Cardiac muscle cell (in vitro differentiated cells and primary cell): ENCODE measurements at regions not wholly inside any gene's neighbourhood (a gene's known extent, or its start where the extent isn't known, plus 50 kb on each side); places are given as distances from the start of the nearest gene placed in this dataset.

Experiments
- DNase-seq, 2 donors: peaks; one replicate each; pipeline versions ENCODE4 v3.0.0 to v3.0.0-alpha.2; 2010 to 2017; ENCODE audit warnings: low read depth in 1 of 2, low spot score in 1 of 2
- H3K27ac ChIP-seq: fragments of 200-600 bp; sonication (generic); 2 replicates; pipeline ENCODE4 v1.5.1; 2016
- H3K27me3 ChIP-seq: fragments of 200-600 bp; sonication (generic); 2 replicates; pipeline ENCODE4 v1.6.0; 2016; ENCODE audit warnings: control low read depth
- H3K36me3 ChIP-seq: fragments of 200-600 bp; sonication (generic); 2 replicates; pipeline ENCODE4 v1.5.1; 2016; ENCODE audit warnings: control low read depth
- H3K4me1 ChIP-seq: fragments of 200-600 bp; sonication (generic); 2 replicates; pipeline ENCODE4 v1.8.1; 2017; ENCODE audit warnings: low read depth, mild to moderate bottlenecking, mixed run types
- H3K4me3 ChIP-seq: fragments of 200-600 bp; sonication (generic); 2 replicates; pipeline ENCODE4 v1.5.1; 2016; ENCODE audit warnings: mild to moderate bottlenecking
- H3K9me3 ChIP-seq: fragments of 200-600 bp; sonication (generic); 2 replicates; pipeline ENCODE4 v1.5.1; 2017; ENCODE audit warnings: low read depth, mild to moderate bottlenecking, control low read depth
- TF ChIP-seq, protein P1 (sequence below): IDR thresholded peaks from 2 replicates; pipeline ENCODE4 v1.5.1; 2012; ENCODE audit warnings: low read depth, mild to moderate bottlenecking, low read length

DNA sequence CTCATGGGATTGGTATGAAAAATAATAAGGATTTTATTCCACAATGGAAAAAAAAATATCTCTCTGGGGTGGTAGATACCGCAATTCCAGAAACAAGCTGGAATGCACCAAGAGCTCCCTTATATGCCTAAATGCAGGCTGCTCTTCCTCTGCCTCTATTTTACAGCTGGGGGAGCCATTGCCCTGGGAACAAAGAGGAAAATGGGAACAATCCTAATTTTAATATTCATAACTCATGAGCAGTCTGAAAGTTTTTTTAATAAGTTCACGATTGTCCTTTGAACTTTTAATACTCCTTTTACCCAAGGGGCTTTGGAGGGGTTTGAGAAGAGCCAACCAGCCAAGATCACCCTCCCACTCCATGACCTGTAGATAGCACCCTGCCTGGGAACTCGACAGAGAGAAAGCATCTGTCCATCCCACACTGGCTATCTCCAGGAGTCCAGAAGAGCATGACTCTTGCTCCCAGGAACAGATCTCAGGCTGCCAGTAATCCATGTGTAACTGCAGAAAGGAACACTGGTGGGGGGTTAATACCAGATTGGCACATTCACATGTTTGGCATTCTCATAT lies 74.7 kb downstream of the CD83 start:
- peak in 1 of 2 donors; percentile 24 for DNase-seq
- H3K27me3 ChIP-seq, result no peaks in the 10 kb centered on the region
- no peaks in the 10 kb centered on the region for H3K4me1 ChIP-seq
- no peak overlapping the region for H3K4me3 ChIP-seq
- H3K9me3 ChIP-seq, result no peaks in the 10 kb centered on the region
- TF ChIP-seq, protein P1, sequence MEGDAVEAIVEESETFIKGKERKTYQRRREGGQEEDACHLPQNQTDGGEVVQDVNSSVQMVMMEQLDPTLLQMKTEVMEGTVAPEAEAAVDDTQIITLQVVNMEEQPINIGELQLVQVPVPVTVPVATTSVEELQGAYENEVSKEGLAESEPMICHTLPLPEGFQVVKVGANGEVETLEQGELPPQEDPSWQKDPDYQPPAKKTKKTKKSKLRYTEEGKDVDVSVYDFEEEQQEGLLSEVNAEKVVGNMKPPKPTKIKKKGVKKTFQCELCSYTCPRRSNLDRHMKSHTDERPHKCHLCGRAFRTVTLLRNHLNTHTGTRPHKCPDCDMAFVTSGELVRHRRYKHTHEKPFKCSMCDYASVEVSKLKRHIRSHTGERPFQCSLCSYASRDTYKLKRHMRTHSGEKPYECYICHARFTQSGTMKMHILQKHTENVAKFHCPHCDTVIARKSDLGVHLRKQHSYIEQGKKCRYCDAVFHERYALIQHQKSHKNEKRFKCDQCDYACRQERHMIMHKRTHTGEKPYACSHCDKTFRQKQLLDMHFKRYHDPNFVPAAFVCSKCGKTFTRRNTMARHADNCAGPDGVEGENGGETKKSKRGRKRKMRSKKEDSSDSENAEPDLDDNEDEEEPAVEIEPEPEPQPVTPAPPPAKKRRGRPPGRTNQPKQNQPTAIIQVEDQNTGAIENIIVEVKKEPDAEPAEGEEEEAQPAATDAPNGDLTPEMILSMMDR, result peak; percentile 24
- no peak overlapping the region for H3K27ac ChIP-seq
- no peaks in the 10 kb centered on the region for H3K36me3 ChIP-seq

DNA sequence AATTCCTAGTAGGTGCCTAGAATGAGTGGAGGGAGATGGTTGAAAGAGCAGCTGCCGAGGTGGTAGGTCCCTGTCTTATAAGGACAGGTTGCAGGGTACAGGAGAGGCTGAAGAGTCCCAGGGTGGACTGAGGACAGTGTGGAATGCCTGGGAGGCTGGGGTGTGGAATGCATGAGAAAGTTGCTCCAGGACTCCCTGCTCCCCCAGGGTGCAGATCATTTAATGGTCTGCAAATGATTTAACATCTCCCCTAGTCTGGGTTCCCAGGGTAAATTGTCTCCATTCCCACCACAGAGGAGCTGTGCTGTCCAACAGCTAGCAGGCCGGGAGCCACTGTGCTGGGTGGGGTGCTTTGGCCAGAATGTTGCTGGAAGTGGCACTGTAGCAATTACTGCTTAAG lies 76.0 kb downstream of the CD83 start:
- TF ChIP-seq, protein P1, result no peak
- Histone ChIP-seq H3K27ac (no peak overlapping the region), H3K27me3 (no peaks in the 10 kb centered on the region), H3K4me3 (no peak overlapping the region), H3K4me1 (no peaks in the 10 kb centered on the region), H3K36me3 (no peaks in the 10 kb centered on the region), H3K9me3 (no peaks in the 10 kb centered on the region)
- DNase-seq, result no peak

DNA sequence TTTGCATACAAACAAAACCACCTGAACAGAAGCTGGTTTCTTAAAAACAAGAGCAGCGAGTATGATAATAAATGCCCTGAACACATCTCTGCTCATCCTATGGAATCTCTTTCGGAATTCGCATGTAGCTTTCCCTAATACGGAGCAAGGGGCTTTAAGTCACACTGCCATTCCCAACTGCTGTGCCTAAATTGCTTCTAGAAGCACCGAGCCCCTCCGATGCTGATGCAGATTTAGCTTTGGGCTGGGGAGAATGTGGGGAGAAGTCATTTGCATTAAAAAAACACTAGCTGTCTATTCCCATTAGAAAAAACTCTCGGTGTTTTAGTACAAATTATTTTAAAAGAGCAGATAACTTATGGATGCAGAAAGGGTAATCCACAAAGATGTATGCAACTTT lies 76.9 kb downstream of the CD83 start:
- Histone ChIP-seq H3K9me3 (no peaks in the 10 kb centered on the region), H3K4me1 (no peaks in the 10 kb centered on the region), H3K36me3 (no peaks in the 10 kb centered on the region), H3K27ac (no peak overlapping the region), H3K4me3 (no peak overlapping the region), H3K27me3 (no peaks in the 10 kb centered on the region)
- TF ChIP-seq, protein P1, result no peak
- DNase-seq, result no peak

DNA sequence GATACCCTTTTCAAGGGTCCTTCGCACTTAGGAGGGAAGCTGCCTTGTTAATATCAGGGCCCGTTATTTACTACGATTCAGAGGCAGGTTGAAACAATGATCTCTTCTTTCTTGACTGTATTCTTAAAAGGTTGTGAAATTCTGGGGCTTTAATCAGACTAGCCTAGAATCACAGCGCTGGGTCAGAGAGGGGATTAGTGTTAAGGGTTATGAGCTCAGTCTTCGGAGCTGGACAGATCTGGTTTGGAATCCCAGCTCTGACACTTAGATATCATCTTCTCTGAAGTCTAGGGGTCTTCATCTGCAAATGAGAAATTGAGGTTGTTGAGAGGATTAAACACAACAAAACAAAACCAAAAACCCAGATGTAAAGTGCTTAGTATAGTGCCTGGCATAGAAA lies 77.4 kb downstream of the CD83 start:
- Histone ChIP-seq H3K27ac (no peak overlapping the region), H3K36me3 (no peaks in the 10 kb centered on the region), H3K4me3 (no peak overlapping the region), H3K4me1 (no peaks in the 10 kb centered on the region), H3K9me3 (no peaks in the 10 kb centered on the region), H3K27me3 (no peaks in the 10 kb centered on the region)
- TF ChIP-seq, protein P1, result no peak
- no peak for DNase-seq

DNA sequence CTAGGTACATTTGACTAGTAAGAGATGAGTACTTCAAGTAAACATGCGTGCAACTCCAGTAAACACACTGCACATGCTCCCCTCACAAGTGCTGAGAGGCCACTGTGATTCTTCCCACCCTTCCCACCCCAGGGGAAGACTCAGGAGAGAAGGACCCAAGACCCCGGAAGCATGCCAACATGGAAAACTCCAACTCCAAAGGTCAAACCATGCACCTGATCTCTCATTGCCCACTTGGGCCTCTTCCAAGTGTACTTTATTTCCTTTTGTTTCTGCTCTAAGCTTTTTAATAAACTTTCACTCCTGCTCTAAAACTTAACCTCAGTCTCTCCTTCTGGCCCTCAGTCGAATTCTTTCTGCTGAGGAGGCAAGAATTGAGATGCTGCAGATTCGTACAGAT lies 78.5 kb downstream of the CD83 start:
- no peaks in the 10 kb centered on the region for H3K36me3 ChIP-seq
- no peak for DNase-seq
- no peaks in the 10 kb centered on the region for H3K4me1 ChIP-seq
- TF ChIP-seq, protein P1, result no peak
- no peak overlapping the region for H3K4me3 ChIP-seq
- H3K27ac ChIP-seq, result no peak overlapping the region
- no peaks in the 10 kb centered on the region for H3K27me3 ChIP-seq
- no peaks in the 10 kb centered on the region for H3K9me3 ChIP-seq

DNA sequence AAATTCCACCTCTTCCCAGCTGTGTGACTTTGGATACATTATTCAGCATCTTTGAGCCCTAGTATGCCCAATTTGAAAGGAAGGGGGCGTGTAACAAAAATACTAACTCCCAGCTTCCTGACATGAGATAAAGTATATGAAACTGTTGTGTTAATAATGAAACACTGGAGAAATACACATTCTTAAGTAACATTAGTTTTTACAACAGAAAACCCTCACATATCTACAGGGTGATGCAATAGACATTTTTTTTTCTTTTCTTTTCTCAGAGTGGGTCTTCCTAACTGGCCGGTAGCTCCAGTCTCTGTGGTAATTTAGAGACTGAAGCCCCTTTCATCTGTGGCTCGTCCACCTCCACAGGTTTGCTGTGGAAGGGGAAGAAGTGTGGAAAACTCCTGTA lies 79.5 kb downstream of the CD83 start:
- TF ChIP-seq, protein P1, result no peak
- H3K36me3 ChIP-seq, result no peaks in the 10 kb centered on the region

More for the DNA sequence above, 79.5 kb downstream of the CD83 start:
- H3K4me3 ChIP-seq, result no peak overlapping the region
- no peaks in the 10 kb centered on the region for H3K4me1 ChIP-seq
- no peaks in the 10 kb centered on the region for H3K27me3 ChIP-seq
- peak in 1 of 2 donors; percentile 58 for DNase-seq
- H3K27ac ChIP-seq, result no peak overlapping the region
- no peaks in the 10 kb centered on the region for H3K9me3 ChIP-seq
